T-helper 1 cell treated with Interleukin-12 subunit alpha and Interleukin-12 subunit beta and Interleukin-4 antibody, amounts not matched to agents 30 ng/mL and 1 ng/mL, for 36 hours (primary cell): ENCODE measurements at regions not wholly inside any gene's neighbourhood (a gene's known extent, or its start where the extent isn't known, plus 50 kb on each side); places are given as distances from the start of the nearest gene placed in this dataset.

Experiments
- intact Hi-C: fragments of 100-400 bp; cut with micrococcal nuclease; formaldehyde crosslinking; loops from one replicate; pipeline ENCODE4 v1.15.1; 2024

GRCh38 chr18:78191276-78191675 is 788.3 kb upstream of the SALL3 start:
- intact Hi-C loops = no loop called here

GRCh38 chr18:78192054-78192453 is 787.6 kb upstream of the SALL3 start:
- intact Hi-C loops = no loop called here

DNA sequence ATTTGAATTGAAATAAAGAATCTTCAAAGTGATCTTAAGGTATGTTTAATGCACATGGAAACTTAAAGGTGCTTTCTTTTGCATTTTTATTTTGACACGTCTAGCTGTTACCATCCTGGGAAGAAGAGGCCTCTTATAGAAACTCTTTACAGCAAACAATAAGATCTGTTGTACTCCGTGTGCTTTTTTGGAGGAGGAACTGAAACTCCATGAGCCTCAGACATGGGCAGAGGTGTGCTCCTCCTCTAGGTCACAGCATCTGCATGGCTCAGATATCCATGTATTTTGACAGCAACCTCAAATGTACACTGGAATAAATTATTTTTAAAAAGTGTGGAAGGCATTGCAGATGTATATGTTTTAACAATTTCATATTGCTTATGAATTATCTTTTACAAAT is 783.3 kb upstream of the SALL3 start:
- intact Hi-C loops = no loop called here

DNA sequence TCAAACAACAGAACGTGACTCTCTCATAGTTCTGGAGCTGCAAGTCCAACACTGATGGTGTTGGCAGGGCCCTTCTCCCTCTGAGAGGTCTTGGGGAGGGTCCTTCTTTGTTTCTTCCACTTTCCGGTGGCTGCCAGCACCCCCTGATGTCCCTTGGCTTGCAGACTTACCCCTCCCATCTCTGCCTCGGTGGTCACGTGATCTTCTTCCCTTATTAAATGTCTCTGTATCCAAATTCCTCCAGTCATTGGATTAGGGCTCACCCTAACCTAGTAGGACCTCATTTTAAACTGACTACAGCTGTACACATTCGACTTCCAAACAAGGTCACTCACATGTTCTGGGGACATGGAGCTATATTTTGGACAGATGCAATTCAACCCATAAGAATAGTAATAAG is 780.6 kb upstream of the SALL3 start:
- intact Hi-C loops = no loop called here

DNA sequence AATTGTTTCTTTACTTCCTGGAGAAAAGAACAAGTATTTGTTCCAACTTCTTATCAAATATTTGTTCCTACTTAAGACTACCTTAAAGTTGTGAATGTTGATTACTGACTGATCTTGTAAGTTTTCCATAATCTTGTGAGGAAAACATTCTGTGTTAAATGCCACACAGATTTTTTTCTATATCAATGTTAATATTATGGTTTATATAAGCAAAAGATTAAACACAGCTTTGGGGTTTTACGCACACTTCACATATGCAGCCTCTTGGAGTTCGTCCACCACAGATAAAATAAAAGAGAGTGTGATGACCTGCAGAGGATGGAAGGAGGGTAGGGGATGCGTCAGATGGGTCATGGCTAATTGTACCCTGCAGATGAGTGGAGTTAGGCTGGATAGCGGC is 780.0 kb upstream of the SALL3 start:
- intact Hi-C loops = no loop called here

- intact Hi-C loops = no loop called here
Measured at GRCh38 chr18:78207942-78208341, 771.7 kb upstream of the SALL3 start.

- intact Hi-C loops = no loop called here
Measured at GRCh38 chr18:78208461-78208860, 771.2 kb upstream of the SALL3 start.

GRCh38 chr18:78213361-78213994 is 766.1 kb upstream of the SALL3 start:
- intact Hi-C loops = no loop called here

DNA sequence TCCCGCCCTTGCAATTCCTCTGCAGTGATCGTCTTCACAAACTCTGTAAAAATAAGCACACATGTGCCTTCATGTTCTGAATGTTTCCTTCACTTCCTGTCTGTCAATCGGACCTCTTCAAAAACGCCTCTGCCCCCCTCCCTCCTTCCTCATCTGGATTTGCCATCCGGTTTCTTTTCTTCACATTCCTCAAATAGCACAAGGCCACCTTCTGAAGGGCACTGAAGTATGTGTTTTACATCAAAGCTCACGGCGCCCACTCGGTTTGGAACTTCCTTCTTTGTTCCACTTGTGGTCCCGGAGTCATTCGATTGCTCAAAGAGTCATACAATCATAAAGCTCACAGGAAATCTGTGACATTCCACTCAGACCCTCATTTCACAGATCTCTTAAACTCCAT is 758.1 kb upstream of the SALL3 start:
- intact Hi-C loops = no loop called here

- intact Hi-C loops = no loop called here
Measured at GRCh38 chr18:78228974-78229373, 750.6 kb upstream of the SALL3 start.

DNA sequence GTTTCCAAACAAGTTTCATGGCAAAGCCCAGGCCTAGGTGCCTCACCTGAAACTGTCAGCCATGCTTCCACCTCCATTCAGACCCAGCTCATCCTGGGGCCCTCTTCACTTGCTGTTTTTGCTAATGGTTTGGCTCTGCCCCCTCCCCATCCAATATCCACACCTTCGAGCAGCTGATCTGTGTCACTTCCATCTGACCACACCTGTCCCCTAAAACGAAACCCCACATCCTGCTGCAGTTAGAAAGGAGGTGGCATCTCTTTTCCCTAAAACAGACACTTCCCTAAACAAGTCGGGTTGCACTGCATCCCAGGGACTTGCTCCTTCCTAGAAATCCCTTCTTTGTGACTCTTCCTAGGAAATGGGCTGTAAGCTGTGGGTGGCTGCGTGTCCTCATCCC is 748.7 kb upstream of the SALL3 start:
- intact Hi-C loops = no loop called here

GRCh38 chr18:78232196-78232595 is 747.4 kb upstream of the SALL3 start:
- intact Hi-C loops = no loop called here

DNA sequence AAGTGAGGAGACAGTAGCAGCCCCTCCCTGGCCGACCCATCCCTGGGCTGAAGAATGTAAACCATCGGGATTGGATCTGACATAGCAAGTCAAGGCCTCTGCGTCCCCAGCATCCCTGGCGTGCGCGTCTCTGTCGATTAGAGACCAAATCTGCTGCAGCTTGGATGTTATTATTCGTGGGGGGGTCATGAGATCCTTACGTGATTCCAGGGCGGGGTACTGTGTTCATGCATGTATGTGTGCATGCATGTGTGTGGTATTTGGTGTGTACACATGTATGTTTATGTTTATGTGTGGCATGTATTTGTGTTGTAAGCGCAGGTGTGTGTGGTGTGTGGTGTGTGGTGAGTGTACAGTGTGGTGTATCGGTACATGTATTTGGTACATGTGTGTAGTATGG is 741.8 kb upstream of the SALL3 start:
- intact Hi-C loops = no loop called here

DNA sequence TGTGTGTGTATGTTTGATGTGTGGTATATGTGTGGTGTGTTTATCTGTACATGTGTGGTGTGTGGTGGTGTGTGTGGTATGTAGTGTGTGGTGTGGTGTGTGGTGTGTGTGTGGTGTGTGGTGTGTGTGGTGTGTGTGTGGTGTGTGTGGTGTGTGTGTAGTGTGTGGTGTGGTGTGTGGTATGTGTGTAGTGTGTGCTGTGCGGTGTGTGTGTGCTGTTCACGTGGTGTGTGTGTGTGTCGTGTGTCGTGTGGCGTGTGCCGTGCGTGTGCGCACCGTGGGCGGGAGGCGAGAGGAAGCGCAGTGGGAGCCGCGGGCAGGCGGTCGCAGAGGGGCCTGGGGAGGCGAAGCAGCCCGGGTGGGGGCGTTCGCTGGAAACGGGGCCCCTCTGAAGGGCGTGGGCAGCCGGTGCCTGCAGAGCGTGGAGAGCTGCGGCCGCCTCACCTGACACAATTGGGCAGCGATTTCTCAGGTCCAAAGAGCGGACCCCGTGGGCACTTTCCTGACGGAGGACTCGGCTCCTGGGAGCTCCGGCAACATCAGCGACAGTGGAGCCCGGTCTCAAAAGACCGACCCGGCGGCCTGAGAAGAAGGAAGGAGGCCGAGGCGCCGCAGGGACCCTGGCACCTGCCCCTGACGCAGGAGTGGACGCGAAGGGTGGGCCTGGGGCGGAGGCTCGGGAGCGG is 741.1 kb upstream of the SALL3 start:
- intact Hi-C loops = no loop called here

- intact Hi-C loops = no loop called here
Measured at GRCh38 chr18:78239090-78239457, 740.5 kb upstream of the SALL3 start.

DNA sequence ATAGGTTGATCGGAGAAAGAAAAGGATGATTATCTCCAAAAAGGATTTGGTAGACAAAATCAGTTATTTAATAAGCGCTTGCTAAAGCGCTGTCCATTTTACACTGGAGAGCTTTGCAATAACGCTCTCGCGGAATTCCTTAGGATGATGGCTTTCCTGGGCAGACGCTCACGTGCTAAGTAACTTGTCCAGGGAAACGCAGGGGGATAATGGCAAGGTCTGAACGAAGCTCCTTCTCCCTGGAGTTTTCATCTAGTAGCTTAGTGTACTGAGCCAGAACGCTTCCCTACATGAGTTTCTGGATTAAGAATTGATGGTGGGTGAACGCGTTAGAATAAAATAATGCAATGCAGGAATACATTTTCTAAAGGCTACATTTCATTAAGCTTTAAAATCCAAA is 739.5 kb upstream of the SALL3 start:
- intact Hi-C loops = no loop called here

DNA sequence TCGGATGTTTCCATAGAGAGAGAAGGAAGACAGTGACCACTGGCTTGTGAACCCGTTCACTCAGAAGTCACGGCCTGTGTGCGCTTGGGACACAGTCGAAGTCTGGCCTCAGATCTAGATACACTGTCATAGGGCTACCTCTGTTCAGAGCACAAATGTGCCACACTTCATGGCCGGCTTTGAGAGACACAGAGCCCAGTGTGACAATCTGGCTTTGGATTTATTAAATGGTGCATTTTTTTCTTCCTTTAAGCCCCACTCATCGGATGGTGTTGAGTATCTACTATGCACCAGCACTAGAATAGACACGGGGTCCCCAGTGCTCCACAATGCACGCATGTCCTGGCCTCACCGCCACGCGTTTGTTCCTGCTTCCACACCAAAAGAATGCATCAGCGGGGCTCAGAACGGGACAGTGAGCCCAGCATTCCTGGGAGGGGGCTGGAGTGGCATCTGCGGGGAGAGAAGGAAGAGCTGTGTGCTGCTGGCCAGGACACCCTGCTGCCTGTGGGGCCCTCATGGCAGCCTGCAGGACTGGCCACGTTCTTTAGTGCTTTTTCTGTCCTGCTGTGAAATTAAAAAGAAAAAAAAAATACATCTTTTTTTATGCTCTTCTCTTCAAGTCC is 738.9 kb upstream of the SALL3 start:
- intact Hi-C loops = no loop called here

DNA sequence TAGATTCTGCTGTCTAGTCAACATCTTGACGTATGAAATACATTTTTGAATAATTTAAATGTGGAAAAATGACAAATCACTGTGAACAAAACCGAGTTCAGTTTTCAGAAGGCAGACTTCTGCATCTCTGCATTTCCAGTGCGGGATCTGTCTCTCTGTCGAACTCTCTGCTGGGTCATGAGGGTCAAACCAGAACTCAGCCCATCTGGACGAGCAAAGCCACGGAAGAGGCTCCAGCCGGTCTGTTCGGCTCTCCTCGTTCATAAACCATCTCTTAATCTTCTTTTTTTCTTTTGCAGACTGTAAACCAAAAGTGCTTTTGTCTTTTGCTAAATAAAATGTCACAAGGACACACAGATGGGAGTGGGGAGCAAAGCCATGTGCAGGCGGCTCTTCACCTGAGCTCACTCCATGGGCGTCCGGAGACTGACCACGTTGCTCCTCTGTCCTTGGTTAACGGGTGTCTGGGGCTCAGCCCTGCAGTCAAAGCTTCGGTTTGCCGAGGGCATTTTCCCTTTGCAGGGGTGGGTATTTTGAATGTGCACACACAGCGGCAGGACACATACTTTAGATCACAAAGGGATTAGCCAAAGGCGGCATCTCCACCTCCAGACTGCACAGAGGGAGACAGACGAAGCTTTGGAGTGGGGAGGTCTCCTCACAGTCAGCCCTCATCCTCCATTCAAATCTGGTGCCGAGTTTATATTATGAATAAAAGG is 737.9 kb upstream of the SALL3 start:
- intact Hi-C loops = no loop called here

DNA sequence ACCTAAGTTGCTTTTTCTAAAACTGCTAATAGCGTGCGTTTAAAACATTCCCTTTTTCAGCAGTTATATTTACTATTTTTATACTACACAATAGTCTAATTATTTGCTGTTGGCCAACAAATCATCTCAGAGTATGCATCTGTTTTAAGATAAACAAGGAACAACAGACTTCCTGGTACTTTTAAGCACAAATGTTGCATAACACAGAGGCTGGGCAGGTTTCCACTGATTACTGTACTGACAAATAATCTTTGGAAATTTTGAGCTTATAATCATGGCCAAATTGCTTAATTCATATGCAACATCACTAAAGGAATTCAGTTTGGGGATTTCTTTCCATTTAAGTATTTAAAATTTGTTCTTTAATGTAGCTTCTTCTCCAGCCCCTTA is 737.4 kb upstream of the SALL3 start:
- intact Hi-C loops = no loop called here

DNA sequence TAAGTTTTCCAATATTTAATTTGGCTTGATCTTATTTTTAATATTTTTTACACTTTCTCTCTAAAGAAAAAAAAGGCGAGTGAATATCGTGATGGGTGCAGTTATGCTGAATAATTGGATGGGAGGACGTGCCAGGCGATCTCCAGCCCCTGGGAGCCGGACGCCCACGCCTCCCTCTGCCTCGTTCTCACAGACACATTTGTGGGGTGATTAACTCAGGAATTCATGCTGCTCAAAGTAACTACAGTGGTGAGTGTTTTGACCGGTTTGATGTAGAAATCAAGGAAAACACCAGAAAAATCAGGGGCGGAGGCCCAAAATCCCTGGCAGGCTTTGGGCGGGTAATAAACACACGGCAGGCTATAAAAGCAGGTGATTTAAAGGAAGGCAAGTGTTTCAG is 736.8 kb upstream of the SALL3 start:
- intact Hi-C loops = no loop called here

- intact Hi-C loops = no loop called here
Measured at GRCh38 chr18:78244779-78245178, 734.8 kb upstream of the SALL3 start.

GRCh38 chr18:78245451-78245850 is 734.2 kb upstream of the SALL3 start:
- intact Hi-C loops = no loop called here
